ENCODE measurements at regions not wholly inside any gene's neighbourhood (a gene's known extent, or its start where the extent isn't known, plus 50 kb on each side); places are given as distances from the start of the nearest gene placed in this dataset.

DNA sequence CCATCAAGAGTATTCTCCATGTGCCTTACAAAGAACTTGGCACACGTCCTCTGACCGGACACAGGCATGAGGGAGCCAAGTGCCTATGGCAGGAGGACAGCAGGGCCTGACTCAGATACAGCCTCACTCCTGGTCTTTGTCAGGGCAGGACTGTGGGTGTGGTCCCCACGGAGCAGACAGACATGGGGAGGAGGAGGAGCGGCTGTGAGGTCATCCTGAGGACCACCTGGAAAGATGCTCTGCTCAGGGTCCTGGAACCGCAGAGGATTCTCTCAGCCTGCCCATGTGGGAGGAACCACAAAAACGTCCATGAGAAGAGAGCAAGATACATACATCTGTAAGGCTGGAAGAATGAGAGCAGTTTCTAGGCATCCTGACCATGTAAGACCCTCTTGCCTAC, 576.3 kb downstream of the BRD1 start:
- DNase-seq: no peak

DNA sequence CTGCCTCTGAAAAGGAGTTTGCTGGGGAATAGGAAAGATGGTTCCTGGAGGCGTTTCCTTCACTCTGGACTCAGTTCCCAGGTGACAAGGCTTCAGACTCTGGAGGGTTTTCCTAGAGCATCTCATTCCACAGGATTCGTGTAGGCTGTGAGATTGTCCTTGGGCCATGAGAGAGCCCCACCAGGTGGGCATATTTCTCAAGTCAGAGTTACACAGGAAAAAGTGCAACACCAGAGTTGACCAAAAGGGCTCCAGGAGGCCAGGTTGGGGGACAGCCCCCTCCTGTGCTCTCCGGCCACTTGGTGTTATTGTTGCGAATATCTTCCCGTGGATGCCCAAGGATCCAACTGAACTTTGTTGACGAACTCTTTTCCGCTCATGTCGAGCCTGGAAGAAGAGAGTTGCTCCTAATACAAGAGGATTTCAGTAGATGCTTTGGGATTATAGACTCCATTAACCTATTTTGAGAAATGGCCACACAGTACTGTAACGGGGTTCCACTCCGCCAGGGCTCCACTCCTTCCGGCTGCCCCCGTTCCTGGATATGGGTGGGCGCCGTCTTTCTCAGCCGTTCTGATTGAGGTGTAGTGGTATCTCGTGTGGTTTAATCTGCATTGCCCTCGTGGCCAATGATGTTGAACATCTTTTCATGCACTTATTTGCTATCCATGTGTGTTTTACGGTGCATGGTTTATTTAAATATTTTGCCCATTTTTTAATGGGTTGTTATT, 580.3 kb downstream of the BRD1 start:
- no peak for DNase-seq

DNA sequence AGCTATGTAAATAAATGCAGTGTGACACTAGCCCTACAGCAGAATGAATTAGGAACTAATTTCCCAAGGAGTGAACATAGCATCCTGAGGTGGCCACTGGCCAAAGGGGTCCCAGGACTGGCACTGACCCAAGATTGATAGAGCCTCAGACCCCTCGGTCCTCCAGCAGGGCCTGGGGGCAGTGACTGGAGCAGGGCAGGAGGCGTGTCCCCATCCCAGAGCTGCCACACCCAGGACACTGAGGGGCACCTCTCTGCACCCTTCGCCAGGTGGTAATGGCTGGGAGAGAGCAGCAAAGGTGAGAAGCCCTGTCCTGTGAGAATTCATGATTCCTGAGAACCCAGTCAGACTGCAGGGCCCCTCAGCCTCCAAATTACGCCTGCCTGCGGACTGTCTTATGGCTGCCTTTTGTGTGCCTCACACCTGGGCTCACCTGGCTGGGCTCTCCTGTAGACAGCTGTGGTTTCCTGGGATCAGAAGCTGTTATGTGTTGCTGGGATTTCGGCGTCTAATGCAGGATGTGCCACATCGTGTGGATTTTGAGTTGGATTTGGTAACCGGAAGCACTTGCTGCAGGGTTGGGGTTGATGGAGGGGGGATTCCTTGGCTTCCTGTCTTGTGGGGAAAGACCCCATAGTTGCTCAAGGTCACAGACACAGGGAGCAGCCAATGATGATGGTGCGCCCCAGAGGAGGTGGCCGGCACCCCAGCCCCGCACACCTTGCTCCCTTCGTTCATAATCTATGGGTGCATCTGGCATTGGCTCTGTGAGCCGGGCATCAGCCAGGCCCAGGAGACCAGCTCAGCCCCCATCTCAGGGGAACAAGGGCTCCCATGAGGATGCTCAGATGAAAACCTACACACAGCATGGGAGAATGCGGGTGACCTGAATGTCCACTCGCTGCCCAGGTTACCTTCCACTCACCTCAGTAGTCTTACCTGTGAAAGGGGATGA, 582.9 kb downstream of the BRD1 start:
- no peak for DNase-seq

DNA sequence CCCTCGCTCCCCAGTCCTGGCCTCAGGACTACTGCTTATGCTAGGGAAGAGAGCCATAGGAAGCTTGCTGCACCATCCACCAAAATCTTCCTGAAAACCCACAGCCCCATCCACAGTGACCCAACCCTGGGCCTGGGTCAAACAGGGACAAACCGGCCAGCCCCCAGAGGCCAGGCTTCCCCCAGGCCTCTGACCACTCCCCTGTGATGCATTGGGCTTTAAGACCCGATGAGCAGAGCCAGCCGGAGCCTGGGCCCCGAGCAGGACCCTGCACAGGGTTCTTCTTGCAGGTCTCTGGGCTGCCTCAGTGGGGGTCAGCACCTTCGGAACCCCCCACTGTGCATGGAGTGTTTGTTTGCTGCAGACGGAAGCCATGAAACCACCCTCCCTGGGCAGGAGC, 583.7 kb downstream of the BRD1 start:
- DNase-seq: no peak

DNA sequence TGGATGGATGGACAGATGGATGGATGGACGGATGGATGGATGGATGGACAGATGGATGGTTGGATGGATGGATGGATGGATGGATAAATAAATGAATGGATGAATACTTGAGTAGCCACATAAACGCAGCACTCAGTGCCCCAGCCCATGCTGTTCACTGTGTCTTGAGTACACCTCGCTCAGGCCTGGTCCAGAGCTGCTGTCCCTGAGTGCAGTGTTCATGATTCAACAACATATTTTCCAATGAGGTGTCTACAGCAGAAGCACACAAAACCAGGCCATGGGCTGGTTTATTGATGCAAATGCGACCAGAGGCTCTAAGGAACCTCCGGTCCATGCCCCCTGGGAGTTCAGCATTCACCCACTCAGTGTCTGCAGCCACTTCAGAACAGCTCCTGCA, 584.3 kb downstream of the BRD1 start:
- no peak for DNase-seq

DNA sequence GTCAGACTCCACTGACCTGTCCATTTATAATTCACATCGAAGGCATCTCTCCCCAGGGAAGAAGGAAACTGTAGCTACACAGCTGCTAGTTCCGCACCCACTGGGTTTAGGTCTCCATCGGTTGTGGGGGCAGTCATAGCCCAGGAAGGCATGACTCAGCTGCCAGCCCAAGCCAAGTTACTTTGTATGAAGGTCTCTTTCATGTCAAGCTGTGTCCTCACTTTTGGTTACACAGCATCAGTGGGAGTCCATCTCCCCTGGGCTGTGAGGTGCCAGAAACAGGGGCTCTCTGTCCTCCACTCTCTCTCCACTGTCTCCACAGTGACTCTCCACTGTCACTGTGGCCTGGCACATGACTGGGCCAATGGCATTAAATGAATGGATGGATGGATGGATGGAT, 585.2 kb downstream of the BRD1 start:
- no peak for DNase-seq

DNA sequence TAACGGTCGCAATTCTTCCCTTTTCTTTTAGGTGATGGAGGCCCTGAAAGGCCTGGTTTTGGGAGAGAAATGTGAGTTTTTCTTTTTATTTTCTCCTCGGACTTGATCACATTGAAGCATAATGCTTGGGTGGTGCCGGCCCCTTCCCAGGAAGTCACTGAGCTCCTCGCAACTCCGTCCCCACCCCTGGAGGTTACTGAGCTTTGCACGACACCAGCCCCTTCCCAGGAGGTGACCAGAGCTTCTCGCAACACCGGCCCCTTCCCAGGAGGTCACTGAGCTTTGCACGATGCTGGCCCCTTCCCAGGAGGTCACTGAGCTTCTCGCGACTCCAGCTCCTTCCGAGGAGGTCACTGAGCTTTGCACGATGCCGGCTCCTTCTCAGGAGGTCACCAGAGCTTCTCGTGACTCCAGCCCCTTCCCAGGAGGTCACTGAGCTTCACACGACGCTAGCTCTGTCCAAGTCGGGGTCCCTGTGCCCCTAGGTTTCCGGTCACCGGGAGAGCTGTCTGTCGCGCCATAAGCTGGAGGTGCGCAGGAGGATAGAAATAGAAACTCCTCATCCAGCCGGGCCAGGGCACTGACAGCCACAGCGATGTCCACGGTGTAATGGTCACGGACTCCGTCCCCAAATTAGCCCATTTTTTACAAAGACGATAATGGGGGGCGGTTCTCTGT, 586.4 kb downstream of the BRD1 start:
- DNase-seq: no peak

DNA sequence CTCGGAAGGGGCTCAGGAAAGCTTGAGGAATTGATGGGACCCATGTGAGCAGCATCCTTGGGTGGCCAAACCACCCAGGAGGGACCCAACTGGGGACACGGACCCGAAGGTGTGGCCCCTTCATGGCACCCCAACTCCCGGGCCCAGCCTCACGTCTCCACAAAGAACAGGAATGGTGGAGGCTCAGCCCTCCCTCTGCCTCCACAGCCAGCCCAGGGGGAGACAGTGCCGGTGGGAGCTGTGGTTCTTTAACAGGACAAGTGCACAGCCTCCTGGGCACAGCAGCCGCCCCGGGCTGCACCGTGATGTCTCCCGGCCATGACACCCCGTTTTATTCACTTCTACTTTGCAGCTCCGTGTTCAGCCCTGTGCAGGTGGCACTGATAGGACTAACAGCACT, 587.2 kb downstream of the BRD1 start:
- no peak for DNase-seq

DNA sequence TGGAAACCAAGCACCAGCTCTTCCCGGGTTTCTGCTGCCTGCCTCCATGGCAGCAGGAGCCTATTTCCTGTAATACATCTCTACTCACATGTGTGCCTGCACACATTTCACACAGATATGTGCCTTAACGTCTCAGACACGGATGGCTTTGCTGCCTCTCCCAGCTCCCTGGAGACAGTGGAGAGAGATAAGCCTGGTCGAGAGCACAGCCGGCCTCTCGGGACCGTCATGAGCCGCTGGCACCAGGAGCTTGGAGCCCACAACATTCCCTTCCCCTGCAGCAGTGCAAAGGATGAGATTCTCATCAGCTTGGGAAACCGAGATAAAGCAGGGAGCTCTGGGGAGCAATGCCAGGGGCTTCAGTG, 587.7 kb downstream of the BRD1 start:
- DNase-seq: no peak

DNA sequence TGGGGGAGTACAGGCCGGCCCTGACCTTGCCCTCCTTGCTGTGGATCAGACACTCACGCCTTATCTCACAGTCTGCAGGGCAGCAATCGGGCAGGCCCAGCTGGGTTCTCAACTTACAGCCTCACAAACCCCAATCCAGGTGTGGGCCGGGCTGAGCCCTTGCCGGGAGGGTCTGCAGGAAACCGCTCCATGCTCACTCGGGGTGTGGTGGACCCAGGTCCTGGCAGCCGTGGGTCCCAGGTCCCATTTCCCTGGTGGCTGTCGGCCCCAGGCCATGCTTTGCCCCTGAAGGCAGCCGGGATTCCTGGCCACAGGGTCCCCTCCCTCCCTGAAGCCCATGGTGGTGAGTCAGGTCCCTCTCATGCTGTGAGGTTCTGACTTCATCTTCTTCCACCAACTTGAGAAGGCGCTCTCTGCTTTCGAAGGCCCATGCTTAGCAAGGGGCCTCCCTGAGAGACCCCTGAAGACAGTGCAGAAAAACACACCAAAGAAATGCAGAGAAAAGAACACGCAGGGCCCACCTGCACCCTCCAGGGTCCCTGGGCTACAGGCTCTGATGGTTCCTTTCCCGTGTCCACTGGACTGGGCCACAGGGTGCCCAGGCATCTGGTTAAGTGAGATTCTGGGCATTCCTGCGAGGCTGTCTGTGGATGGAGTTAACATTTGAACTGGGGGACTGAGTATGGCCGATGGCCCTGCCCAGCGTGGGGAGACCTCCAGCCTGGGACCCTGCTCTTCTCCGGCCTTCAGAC, 588.2 kb downstream of the BRD1 start:
- DNase-seq: no peak

DNA sequence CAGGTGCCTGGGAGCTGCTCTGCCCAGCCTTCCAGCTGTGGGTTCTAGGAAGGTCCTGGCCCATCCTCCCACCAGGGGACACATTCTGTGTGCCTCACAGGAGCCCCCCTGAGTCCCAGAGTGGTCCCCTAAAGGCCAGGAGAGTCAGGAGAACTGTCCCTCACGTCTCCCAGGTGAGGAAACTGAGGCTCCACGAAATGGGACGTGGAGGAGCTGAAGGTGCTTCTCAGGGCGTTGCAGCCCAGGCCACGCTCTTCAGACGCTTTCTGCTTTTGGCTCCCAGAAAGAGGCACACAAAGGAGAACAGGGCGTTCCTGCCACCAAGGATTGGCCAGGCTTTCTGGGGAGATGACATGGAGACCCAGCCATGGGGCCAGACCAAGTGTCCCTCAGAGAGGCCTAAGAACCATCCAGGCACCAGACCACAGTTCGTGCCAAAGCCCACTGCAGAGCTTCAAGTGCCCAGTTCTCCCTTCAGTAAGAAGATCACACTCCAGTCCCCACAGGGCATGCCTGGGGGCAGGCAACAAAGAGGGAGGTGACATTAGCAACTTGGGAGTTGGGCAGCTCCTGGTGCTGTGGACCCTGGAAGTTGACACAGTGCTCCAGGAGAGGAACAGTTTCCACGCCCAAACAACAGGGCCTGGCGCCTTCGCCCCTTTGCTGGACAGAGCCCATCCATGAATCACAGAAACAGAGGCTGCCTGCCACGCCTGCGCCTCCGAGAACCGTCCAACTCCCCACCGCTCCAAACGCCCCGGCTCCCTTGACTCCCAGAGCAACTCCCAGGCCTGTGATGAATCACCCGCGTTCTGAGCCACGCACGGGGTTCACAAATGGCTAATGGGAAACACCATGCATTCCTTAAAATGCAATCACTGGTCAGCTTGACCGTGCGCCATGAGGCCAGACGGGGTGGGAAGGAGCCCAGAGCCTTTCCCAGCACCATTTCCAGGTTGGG, 589.2 kb downstream of the BRD1 start:
- no peak for DNase-seq

DNA sequence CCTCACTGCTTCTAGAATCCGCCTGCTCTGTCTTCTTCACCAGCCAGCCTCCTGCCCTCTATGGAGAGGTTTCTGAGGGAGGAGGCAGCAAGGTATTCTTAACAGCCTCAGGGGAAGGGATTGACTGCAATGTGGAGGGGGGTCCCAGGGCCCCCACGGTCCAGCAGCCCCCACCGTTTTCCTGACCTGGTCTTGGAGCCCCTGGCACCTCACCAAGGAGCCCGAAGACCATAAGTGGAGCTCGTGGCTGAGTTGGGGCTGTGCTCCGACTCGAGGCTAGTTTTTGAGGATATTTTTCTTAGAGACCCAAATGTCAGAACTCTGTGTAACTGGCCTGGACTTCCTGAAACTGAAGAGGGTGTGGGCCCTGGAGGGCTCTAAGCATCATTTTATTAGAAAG, 590.0 kb downstream of the BRD1 start:
- DNase-seq: no peak

DNA sequence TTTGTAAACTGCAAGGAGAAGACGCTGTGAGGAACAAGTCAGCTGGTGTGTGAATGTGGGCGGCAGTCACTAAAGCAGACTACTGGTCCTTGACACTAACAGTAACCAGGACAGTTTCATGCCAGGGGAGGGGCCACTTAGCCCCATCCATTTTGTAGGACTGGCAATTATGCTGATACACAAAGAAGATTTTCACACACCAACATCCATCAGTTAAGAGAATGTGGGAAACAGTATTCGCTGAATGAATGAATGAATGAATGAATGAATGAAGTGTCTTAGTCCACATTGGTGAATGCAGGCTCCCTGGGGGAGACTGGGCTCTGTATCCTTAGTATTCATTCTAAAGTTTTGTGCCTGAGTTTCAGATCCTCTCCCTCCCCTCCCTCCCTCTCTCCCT, 590.4 kb downstream of the BRD1 start:
- DNase-seq: no peak

DNA sequence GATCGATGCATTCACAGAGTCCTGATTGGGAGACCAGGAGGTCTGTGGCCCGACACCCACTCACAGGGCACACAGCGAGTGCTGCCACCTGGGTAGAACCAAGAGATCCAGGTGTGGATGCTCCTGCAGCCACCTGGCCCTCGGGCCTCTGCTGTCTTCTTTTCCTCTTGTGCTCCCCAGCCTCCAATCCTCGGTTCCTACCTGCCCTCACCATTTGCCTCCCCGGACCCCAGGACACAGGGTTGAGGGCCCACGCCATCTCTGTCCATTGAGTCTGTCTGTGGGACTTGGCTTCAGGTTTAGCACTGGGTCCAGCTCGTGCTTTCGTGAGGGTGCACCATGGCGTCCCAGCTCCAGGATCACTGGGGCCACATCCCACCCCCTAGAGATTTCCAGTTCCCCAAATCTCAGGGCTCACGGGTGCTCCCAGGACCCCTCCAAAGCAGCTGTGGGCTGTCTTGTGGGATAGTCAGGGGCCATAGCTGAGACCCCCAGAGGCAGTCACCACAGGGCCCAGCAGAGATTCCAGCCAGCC, 591.1 kb downstream of the BRD1 start:
- no peak for DNase-seq

DNA sequence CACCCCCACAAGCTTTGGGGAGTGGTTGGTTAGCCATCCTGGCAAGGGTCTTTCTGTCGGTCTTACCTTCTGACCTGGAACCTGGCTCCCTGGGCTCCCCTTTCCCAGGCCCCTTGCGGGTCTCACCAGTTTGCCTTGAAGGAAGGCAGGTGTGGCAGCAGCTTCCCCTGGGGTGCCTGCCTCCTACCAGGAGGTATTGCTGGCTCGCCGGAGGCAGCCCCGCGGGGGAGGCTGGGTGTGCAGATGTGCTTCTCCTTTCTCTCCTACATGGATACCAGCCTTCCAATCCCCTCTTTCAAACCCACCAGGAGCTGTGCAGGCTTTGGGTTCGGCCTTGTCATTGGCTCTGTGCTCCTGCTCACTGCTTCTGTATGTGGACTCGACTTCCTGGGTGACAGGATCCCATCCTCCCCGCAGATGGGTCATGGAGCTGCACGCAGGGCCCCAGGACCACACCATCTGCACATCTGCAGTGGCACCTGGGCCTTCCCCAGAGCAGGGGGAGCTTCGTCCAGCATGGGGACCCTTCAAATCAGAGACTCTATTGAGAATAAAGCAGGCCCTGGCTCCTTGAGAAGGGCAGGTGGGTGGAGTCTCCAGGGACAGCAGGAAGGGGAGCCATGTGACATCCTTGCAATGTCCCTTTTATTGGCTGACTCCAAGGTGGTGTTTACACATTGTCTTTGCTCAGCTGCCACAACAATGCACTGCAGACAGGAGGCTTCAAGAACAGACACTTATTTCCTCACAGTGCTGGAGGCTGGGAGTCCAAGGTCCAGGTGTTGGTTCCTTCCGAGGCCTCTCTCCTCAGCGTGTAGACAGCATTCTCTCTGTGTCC, 592.0 kb downstream of the BRD1 start:
- no peak for DNase-seq

DNA sequence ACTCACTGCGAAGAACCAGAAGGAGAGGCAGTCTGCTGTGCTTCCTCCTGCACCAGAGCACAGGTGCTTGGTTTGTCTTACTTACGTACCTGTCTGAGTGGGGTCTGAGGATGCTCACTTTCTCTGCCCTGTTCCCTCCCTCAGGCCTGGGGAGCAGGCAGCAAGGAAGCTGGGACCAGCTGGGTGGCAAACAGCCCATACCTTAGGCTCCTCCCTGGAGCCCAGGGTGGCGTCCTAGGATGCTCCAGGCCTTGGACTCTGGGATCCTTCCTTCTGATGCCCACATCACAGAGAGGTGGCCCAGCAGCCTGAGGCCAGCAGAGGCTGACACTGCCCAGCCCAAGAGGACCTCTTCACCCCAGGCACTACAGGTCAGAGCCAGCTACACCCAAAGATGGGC, 593.2 kb downstream of the BRD1 start:
- DNase-seq: no peak

DNA sequence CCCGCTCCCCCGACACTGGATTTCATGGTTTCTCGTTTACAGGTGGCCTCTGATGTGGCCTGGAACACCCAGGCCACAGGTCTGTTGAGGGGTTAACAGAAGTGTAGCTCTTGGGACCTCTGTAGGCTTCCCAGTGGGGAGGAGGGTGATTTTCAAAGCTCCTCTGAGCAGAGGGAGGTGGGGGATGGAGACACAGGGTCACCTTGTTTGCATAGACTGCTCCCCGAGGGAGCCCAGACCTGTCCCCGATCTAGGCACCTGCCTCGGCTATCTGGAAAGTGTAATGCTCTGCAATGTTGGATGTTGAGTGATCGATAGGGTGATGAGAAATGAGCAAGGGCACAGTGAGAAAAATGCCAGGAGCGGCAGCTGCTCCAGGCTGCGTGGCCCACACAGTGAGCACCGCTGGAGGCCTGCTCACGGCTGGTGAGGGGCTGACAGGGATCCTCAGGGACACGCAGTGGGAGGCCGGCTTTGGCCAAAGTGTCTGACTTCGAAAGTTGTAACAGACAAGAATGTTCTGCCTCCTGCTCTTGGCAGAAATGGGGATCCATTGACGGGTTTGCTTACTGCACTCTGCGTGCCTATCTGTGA, 594.1 kb downstream of the BRD1 start:
- DNase-seq: no peak

DNA sequence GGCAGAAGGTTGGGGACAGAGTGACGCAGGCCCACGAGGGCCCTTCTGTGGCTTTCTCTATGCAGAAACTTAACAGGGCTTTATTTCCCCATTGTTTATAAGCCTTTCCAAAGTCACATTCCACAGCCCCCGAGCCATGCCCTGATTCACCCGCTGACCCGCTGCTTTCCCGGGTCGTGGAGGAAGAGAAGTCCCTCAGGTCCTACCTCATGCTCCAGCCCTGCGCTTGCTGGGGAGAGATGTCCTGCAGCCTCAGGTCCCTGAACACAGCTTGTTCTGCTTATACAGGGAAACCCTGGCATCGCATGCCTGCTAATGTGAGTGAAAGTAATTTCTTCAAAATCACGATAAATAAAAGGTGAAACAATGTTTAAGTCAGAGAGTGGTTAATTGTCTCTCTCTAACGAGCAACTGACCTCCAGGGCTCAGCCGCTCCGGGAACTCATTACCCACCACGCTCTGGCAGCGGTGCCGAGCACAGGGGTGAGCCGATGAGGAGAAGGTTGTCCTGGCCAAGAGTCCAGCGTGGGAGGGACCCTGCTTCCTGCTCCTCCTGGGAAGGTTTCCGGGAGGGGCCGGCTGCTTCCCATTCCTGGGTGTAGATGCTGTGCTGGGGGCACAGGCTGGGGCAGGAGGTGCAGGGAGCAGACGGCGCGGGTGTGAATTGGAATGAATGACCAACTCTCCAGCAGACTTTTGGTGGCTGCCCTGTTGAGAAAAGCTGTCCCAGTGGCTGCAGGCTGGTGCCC, 595.2 kb downstream of the BRD1 start:
- DNase-seq: no peak

Data from amygdala (tissue), 56 donors.